ENCODE measurements at regions not wholly inside any gene's neighbourhood (a gene's known extent, or its start where the extent isn't known, plus 50 kb on each side); places are given as distances from the start of the nearest gene placed in this dataset.
"Not testable (repeated sequence)": the region's sequence is repeated elsewhere in the genome, so short reads cannot be mapped to it uniquely, and the experiment has no call there.

DNA sequence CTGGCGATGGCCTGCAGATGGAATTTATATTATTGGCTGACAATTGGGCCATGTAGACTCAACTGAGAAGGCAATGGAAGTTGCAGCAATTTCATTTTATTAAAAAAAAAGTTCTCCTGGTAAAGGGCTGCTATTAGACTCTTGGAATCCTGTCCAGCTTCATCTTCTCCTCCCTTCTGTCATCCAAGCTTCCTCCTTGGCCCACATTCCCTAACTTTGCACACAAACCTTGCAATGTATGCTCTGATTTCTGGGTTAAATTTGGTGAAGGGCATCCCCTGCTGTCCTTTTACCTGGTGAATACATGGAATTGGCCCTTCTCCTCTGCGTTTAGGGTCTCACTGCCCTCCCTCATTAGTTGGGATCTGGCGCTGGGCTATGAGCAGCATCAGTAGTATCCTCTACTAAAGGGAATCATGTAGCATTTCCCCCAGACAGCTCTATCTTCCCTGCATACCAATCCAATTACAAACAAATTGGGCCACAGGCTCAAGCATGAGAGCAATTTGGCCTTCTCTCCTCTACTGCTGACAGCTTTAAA is 336.9 kb downstream of the BMP4 start:
- H3K27ac ChIP-seq (replicated peaks): peak overlapping the region; percentile 65
- intact Hi-C loops (cut with micrococcal nuclease): no loop called here

GRCh38 chr14:53616536-53616935 is 340.1 kb downstream of the BMP4 start:
- DNase-seq; intact Hi-C loops (cut with micrococcal nuclease); H3K27me3 ChIP-seq (ENCODE audit: low read depth); H3K4me3 ChIP-seq; H3K36me3 ChIP-seq; H3K27ac ChIP-seq (replicated peaks); H3K9me3 ChIP-seq (replicated peaks): not testable (repeated sequence)
- H3K4me1 ChIP-seq: peaks cover 16% of the 10 kb centered on the region

More for the DNA sequence above, 336.9 kb downstream of the BMP4 start:
- TF ChIP-seq, protein P1, sequence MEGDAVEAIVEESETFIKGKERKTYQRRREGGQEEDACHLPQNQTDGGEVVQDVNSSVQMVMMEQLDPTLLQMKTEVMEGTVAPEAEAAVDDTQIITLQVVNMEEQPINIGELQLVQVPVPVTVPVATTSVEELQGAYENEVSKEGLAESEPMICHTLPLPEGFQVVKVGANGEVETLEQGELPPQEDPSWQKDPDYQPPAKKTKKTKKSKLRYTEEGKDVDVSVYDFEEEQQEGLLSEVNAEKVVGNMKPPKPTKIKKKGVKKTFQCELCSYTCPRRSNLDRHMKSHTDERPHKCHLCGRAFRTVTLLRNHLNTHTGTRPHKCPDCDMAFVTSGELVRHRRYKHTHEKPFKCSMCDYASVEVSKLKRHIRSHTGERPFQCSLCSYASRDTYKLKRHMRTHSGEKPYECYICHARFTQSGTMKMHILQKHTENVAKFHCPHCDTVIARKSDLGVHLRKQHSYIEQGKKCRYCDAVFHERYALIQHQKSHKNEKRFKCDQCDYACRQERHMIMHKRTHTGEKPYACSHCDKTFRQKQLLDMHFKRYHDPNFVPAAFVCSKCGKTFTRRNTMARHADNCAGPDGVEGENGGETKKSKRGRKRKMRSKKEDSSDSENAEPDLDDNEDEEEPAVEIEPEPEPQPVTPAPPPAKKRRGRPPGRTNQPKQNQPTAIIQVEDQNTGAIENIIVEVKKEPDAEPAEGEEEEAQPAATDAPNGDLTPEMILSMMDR (IDR thresholded peaks at IDR 0.05; ENCODE audit: borderline replicate concordance): no peak
- Histone ChIP-seq H3K36me3 (no peaks in the 10 kb centered on the region), H3K9me3 (replicated peaks) (no peaks in the 10 kb centered on the region), H3K4me1 (peaks cover 16% of the 10 kb centered on the region), H3K4me3 (no peak overlapping the region), H3K27me3 (ENCODE audit: low read depth) (peaks cover 5% of the 10 kb centered on the region)
- DNase-seq: no peak

GRCh38 chr14:53615252-53615651 is 341.4 kb downstream of the BMP4 start:
- peaks cover 9% of the 10 kb centered on the region for H3K4me1 ChIP-seq
- no peak overlapping the region for H3K4me3 ChIP-seq
- H3K27ac ChIP-seq (replicated peaks): no peak overlapping the region
- no peaks in the 10 kb centered on the region for H3K36me3 ChIP-seq
- no peaks in the 10 kb centered on the region for H3K9me3 ChIP-seq (replicated peaks)
- intact Hi-C loops (cut with micrococcal nuclease): no loop called here
- peaks cover 2% of the 10 kb centered on the region for H3K27me3 ChIP-seq (ENCODE audit: low read depth)
- TF ChIP-seq, protein P1 (IDR thresholded peaks at IDR 0.05; ENCODE audit: borderline replicate concordance): no peak
- no peak for DNase-seq

- intact Hi-C loops (cut with micrococcal nuclease): no loop called here
- TF ChIP-seq, protein P1 (IDR thresholded peaks at IDR 0.05; ENCODE audit: borderline replicate concordance): no peak
Observed at GRCh38 chr14:53613404-53614253, 343.0 kb downstream of the BMP4 start.

DNA sequence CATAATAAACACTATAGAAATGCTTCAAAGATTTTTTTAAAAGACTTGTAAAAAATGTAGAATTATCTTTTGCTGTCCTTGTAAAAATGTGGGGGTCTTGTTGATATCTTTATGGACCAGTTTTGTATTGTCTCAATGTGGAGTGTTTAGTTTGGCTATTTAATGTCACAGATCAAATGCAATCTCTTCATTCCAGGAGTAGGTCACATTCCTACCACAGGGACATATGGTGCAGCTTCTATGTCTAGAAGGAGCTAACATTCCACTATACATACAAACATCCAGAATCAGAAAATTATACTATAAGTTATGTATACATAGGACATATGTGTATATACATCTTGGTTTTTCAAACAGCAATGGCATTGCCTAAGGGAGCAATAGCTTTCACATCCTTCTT is 345.7 kb downstream of the BMP4 start:
- Histone ChIP-seq H3K4me3 (no peak overlapping the region), H3K27me3 (ENCODE audit: low read depth) (peaks cover 2% of the 10 kb centered on the region), H3K9me3 (replicated peaks) (no peaks in the 10 kb centered on the region), H3K4me1 (no peaks in the 10 kb centered on the region), H3K27ac (replicated peaks) (no peak overlapping the region), H3K36me3 (no peaks in the 10 kb centered on the region)
- no peak for DNase-seq
- intact Hi-C loops (cut with micrococcal nuclease): no loop called here
- TF ChIP-seq, protein P1 (IDR thresholded peaks at IDR 0.05; ENCODE audit: borderline replicate concordance): no peak

More at GRCh38 chr14:53613404-53614253, 343.0 kb downstream of the BMP4 start:
- H3K27me3 ChIP-seq (ENCODE audit: low read depth): peaks cover 2% of the 10 kb centered on the region
- H3K36me3 ChIP-seq: no peaks in the 10 kb centered on the region
- no peaks in the 10 kb centered on the region for H3K4me1 ChIP-seq
- no peak overlapping the region for H3K27ac ChIP-seq (replicated peaks)
- DNase-seq: no peak
- no peak overlapping the region for H3K4me3 ChIP-seq
- H3K9me3 ChIP-seq (replicated peaks): no peaks in the 10 kb centered on the region

DNA sequence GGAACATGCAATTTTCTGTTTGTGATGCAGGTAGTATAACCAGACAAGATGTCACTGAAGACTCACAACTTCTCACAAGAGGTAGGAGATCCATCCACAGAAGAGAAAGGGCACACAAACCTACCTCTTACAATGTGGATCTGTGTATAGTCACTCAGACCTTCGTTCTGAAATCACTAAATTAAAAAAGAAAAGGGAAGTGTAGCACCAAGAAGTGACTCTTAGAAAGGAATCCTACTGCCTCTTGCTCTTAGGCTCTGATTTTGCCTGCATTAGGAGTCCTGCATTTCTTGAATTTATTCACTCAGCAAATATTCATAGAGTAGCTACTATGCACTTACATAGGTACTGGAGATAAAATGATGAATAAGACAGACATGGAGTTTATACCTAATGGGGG is 347.6 kb downstream of the BMP4 start:
- Histone ChIP-seq H3K27ac (replicated peaks) (no peak overlapping the region), H3K27me3 (ENCODE audit: low read depth) (peaks cover 2% of the 10 kb centered on the region), H3K4me3 (no peak overlapping the region), H3K9me3 (replicated peaks) (no peaks in the 10 kb centered on the region), H3K4me1 (no peaks in the 10 kb centered on the region), H3K36me3 (no peaks in the 10 kb centered on the region)
- DNase-seq: no peak
- TF ChIP-seq, protein P1 (IDR thresholded peaks at IDR 0.05; ENCODE audit: borderline replicate concordance): no peak
- intact Hi-C loops (cut with micrococcal nuclease): no loop called here

Data from left ventricle myocardium inferior (tissue), 1 donor.